Fibroblast of villous mesenchyme (primary cell): ENCODE measurements at regions not wholly inside any gene's neighbourhood (a gene's known extent, or its start where the extent isn't known, plus 50 kb on each side); places are given as distances from the start of the nearest gene placed in this dataset.

Source experiments
- DNase-seq: peaks from one replicate; pipeline ENCODE4 v3.0.0-alpha.2; 2010; ENCODE audit warnings: low read depth
- H3K4me3 ChIP-seq: 2 replicates; pipeline ENCODE4 v1.5.1; 2011; ENCODE audit warnings: low read depth, mild to moderate bottlenecking, low read length
- CTCF ChIP-seq: IDR thresholded peaks from 2 replicates; pipeline ENCODE4 v1.5.1; 2012; ENCODE audit warnings: low read depth, mild to moderate bottlenecking, low read length; ENCODE audit not compliant: insufficient read depth

DNA sequence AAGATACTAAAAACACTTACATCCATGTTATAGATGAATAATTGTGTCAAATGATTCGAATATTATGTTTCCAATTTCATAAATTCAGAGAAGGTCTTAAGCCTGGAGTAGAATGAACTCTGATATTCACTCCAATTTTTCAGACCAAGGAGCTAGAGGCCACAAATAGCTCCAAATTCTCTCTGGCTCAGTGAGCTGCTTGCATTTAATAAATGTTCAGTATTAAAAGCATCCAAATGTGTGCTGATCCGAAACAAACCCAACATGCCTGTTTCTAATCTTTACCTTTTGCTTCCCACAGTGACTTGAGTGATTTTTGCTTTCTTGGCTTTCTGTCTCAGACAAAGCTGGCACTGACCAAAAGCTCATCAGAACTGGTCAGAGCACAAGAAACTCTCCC, 291.4 kb downstream of the CCDC85A start:
- no peak for TF ChIP-seq CTCF
- no peak for DNase-seq
- no peak overlapping the region for H3K4me3 ChIP-seq

DNA sequence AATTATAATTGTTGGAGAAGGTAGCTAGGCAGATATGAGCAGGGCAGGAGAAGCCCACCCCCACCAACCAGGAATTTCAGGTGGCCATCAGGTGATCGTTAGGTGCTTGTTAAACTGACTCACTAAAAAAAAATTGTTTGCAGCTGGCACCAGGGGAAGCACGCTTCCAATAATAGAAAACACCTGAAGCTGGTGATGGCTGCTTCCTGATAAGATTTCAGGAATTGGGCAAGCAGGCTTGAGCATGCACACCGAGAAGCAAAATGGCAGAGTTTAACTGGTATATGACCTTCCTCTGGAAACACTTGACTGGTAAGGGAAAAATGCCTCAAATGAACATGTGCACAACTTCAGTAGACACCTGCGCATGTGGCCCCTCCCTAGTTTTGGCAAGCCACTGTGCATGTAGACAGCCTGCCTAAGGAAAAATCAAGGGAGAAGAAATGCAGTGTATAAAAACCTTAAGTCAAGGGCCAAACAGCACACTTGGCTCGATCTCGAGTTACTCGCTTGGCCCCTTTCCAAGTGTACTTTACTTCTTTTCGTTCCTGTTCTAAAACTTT, 292.8 kb downstream of the CCDC85A start:
- no peak overlapping the region for H3K4me3 ChIP-seq
- TF ChIP-seq CTCF, result no peak

GRCh38 chr2:56478027-56478426, 294.2 kb downstream of the CCDC85A start:
- H3K4me3 ChIP-seq, result no peak overlapping the region
- DNase-seq, result no peak
- no peak for TF ChIP-seq CTCF

More for the DNA sequence above, 292.8 kb downstream of the CCDC85A start:
- DNase-seq, result no peak

GRCh38 chr2:56483081-56483480, 299.3 kb downstream of the CCDC85A start:
- TF ChIP-seq CTCF, result no peak
- H3K4me3 ChIP-seq, result no peak overlapping the region
- DNase-seq, result no peak

GRCh38 chr2:56484906-56485305, 301.1 kb downstream of the CCDC85A start:
- DNase-seq, result no peak
- no peak for TF ChIP-seq CTCF
- no peak overlapping the region for H3K4me3 ChIP-seq

DNA sequence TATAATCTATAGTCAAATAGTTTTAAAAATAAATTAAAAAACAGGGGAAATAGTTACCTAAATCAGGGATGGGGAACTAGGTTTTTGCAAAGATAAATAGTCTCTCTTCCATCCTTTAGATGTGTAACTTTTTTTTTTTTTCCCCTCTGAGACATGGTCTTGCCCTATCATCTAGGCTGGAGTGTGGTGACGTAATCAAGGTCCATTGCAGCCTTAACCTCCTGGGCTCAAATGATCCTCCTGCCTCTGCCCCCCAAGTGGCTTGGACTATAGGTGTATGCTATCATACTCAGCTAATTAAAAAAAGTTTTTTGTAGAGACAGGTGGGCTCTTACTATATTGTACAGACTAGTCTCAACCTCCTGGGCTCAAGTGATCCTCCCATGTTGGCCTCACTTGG, 316.5 kb downstream of the CCDC85A start:
- no peak overlapping the region for H3K4me3 ChIP-seq
- DNase-seq, result no peak
- no peak for TF ChIP-seq CTCF

GRCh38 chr2:56502616-56503015, 318.8 kb downstream of the CCDC85A start:
- DNase-seq, result no peak
- H3K4me3 ChIP-seq, result no peak overlapping the region
- no peak for TF ChIP-seq CTCF
